OCI-LY3 (cell line): ENCODE measurements at regions not wholly inside any gene's neighbourhood (a gene's known extent, or its start where the extent isn't known, plus 50 kb on each side); places are given as distances from the start of the nearest gene placed in this dataset.

Source experiments
- H2AFZ ChIP-seq: fragments of 200-600, 300-600 bp; shearing (Covaris generic); 2 replicates; pipeline ENCODE4 v1.6.0; 2014; ENCODE audit warnings: antibody characterized with exemption, low read depth, low read length
- H3K27ac ChIP-seq: fragments of 200-600, 300-600 bp; sonication (generic); 2 replicates; pipeline ENCODE4 v1.5.1; 2014; ENCODE audit warnings: mild to moderate bottlenecking, low read length, moderate library complexity, mixed read lengths
- H3K27me3 ChIP-seq: fragments of 200-600, 300-600 bp; sonication (generic); 2 replicates; pipeline ENCODE4 v1.6.1; 2014; ENCODE audit warnings: low read depth, low read length, mixed read lengths
- H3K36me3 ChIP-seq: fragments of 200-600, 300-600 bp; sonication (generic); replicated peaks from 2 replicates; pipeline ENCODE3; 2014; ENCODE audit warnings: low read depth, low read length, mixed read lengths
- H3K4me1 ChIP-seq: fragments of 300-600, 200-600 bp; sonication (generic); 2 replicates; pipeline ENCODE4 v1.6.1; 2014; ENCODE audit warnings: low read length, mixed read lengths
- H3K4me2 ChIP-seq: fragments of 200-600, 300-600 bp; sonication (generic); 2 replicates; pipeline ENCODE4 v1.6.1; 2014; ENCODE audit warnings: low read length, mixed read lengths
- H3K4me3 ChIP-seq: fragments of 300-600, 200-600 bp; sonication (generic); 2 replicates; pipeline ENCODE4 v1.5.1; 2014; ENCODE audit warnings: antibody characterized with exemption, mild to moderate bottlenecking, low read length, moderate library complexity
- H3K79me2 ChIP-seq: fragments of 300-600, 200-600 bp; shearing (Covaris generic); 2 replicates; pipeline ENCODE4 v1.6.1; 2014; ENCODE audit warnings: mild to moderate bottlenecking, low read length, mixed read lengths
- H3K9ac ChIP-seq: fragments of 300-600, 200-600 bp; shearing (Covaris generic); 2 replicates; pipeline ENCODE4 v1.6.0; 2014; ENCODE audit warnings: mild to moderate bottlenecking, low read length, moderate library complexity
- H3K9me3 ChIP-seq: fragments of 200-600, 300-600 bp; shearing (Covaris generic); 2 replicates; pipeline ENCODE4 v1.6.1; 2014; ENCODE audit warnings: low read length, mixed read lengths; ENCODE audit not compliant: insufficient read depth
- H4K20me1 ChIP-seq: fragments of 200-600, 300-600 bp; sonication (generic); 2 replicates; pipeline ENCODE4 v1.6.1; 2016; ENCODE audit warnings: low read length, mixed read lengths; ENCODE audit not compliant: insufficient read depth
- EZH2phosphoT487 ChIP-seq: fragments of 200-600 bp; shearing (Covaris generic); IDR thresholded peaks from 2 replicates; pipeline ENCODE4 v1.6.1; 2018; ENCODE audit warnings: antibody characterized with exemption, mixed run types, low read depth
- TF ChIP-seq, protein P1 (sequence below): fragments of 200-600, 300-600 bp; sonication (generic); IDR thresholded peaks from 2 replicates; pipeline ENCODE4 v1.5.1; 2014; ENCODE audit warnings: antibody characterized with exemption, low read length, low read depth

DNA sequence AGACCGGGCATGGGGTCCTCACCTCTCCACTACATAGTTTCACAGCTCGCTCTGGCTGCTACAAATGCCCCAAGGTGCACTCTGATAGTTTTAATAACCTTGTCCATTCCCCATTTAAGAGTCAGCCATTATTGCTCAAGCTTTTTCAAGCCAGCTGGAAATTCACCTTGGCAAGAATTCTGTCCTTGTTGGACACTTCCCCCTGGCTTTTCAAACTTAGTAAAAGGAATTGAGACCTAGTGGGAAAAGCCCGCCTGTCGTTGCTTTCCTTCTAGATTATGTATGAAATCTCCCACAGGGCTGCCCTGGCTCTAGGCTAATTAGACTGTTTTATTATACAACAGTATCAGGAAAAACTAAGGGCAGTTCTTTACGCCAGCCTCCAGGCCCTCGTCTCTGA is 293.7 kb upstream of the GADL1 start:
- H3K27me3 ChIP-seq: no peaks in the 10 kb centered on the region
- no peak for TF ChIP-seq EZH2phosphoT487
- TF ChIP-seq, protein P1, sequence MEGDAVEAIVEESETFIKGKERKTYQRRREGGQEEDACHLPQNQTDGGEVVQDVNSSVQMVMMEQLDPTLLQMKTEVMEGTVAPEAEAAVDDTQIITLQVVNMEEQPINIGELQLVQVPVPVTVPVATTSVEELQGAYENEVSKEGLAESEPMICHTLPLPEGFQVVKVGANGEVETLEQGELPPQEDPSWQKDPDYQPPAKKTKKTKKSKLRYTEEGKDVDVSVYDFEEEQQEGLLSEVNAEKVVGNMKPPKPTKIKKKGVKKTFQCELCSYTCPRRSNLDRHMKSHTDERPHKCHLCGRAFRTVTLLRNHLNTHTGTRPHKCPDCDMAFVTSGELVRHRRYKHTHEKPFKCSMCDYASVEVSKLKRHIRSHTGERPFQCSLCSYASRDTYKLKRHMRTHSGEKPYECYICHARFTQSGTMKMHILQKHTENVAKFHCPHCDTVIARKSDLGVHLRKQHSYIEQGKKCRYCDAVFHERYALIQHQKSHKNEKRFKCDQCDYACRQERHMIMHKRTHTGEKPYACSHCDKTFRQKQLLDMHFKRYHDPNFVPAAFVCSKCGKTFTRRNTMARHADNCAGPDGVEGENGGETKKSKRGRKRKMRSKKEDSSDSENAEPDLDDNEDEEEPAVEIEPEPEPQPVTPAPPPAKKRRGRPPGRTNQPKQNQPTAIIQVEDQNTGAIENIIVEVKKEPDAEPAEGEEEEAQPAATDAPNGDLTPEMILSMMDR: no peak
- no peak overlapping the region for H3K4me2 ChIP-seq
- no peak overlapping the region for H3K9ac ChIP-seq
- no peak overlapping the region for H2AFZ ChIP-seq
- H4K20me1 ChIP-seq: no peaks in the 10 kb centered on the region
- peaks cover 26% of the 10 kb centered on the region for H3K4me1 ChIP-seq
- H3K9me3 ChIP-seq: no peaks in the 10 kb centered on the region
- no peak overlapping the region for H3K27ac ChIP-seq
- H3K36me3 ChIP-seq: no peaks in the 10 kb centered on the region
- no peak overlapping the region for H3K4me3 ChIP-seq
- no peaks in the 10 kb centered on the region for H3K79me2 ChIP-seq

DNA sequence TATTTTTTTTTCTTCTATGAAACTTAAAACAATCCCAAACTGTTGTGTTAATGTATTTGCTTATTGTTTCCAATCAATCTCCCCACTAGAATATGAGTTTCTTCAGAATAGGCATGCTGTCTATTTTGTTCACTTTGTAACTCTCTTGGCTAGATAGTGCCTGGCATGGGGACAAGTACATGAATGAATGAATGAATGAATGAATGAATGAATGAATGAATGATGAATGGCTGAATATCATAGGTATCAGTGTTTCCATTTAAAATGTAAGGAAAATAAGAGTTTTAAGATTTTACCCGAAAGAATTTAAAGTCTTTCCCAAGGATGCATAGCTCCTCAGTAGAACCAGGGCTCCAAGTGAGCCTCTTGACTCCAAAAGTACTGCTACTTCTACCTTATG is 294.9 kb upstream of the GADL1 start:
- Histone ChIP-seq H3K27me3 (no peaks in the 10 kb centered on the region), H2AFZ (no peak overlapping the region)
- no peak for TF ChIP-seq EZH2phosphoT487
- TF ChIP-seq, protein P1: no peak

DNA sequence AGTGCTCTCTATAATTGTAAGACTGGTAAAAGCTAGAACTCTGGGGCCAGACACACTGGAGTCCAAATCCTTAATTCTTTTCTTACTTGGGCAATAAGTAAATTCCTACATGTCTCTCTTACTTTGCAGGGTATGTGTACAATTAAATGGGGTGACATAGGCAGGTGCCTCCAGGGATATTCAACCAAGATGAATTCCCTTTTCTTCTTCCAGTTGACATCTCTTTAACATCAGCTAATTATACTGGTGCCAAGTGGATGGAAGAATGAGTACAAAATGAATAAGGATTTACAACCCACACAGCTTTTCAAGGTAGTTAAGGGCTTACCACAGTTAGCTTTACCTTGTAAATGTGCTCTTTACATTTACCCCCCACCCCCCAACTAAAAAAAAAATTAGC is 295.5 kb upstream of the GADL1 start:
- Histone ChIP-seq H3K9ac (no peak overlapping the region), H3K27me3 (no peaks in the 10 kb centered on the region), H3K4me3 (no peak overlapping the region), H2AFZ (no peak overlapping the region), H3K4me1 (peaks cover 7% of the 10 kb centered on the region), H3K27ac (no peak overlapping the region), H3K4me2 (no peak overlapping the region), H3K79me2 (no peaks in the 10 kb centered on the region), H3K36me3 (no peaks in the 10 kb centered on the region), H3K9me3 (no peaks in the 10 kb centered on the region), H4K20me1 (no peaks in the 10 kb centered on the region)
- TF ChIP-seq, protein P1: no peak
- no peak for TF ChIP-seq EZH2phosphoT487

More for the DNA sequence above, 294.9 kb upstream of the GADL1 start:
- Histone ChIP-seq H3K9ac (no peak overlapping the region), H3K79me2 (no peaks in the 10 kb centered on the region), H3K36me3 (no peaks in the 10 kb centered on the region), H3K4me2 (no peak overlapping the region), H4K20me1 (no peaks in the 10 kb centered on the region), H3K4me1 (peaks cover 14% of the 10 kb centered on the region), H3K4me3 (no peak overlapping the region), H3K27ac (no peak overlapping the region), H3K9me3 (no peaks in the 10 kb centered on the region)

- Histone ChIP-seq H3K27me3 (no peaks in the 10 kb centered on the region), H3K9me3 (no peaks in the 10 kb centered on the region), H3K79me2 (no peaks in the 10 kb centered on the region), H2AFZ (no peak overlapping the region), H3K27ac (no peak overlapping the region), H3K4me1 (no peaks in the 10 kb centered on the region), H3K4me2 (no peak overlapping the region), H3K4me3 (no peak overlapping the region), H4K20me1 (no peaks in the 10 kb centered on the region), H3K36me3 (no peaks in the 10 kb centered on the region), H3K9ac (no peak overlapping the region)
- TF ChIP-seq, protein P1: no peak
- TF ChIP-seq EZH2phosphoT487: no peak
Measured at GRCh38 chr3:31191354-31191753, 296.9 kb upstream of the GADL1 start.
